ENCODE measurements at regions not wholly inside any gene's neighbourhood (a gene's known extent, or its start where the extent isn't known, plus 50 kb on each side); places are given as distances from the start of the nearest gene placed in this dataset.

GRCh38 chr10:105585753-105586152 lies 944.7 kb downstream of the SORCS3 start:
- TF ChIP-seq POLR2A (IDR thresholded peaks at IDR 0.05) (no peak), EP300 (IDR thresholded peaks at IDR 0.05) (no peak), POLR2AphosphoS5 (IDR thresholded peaks at IDR 0.05) (no peak)
- TF ChIP-seq, protein P1, sequence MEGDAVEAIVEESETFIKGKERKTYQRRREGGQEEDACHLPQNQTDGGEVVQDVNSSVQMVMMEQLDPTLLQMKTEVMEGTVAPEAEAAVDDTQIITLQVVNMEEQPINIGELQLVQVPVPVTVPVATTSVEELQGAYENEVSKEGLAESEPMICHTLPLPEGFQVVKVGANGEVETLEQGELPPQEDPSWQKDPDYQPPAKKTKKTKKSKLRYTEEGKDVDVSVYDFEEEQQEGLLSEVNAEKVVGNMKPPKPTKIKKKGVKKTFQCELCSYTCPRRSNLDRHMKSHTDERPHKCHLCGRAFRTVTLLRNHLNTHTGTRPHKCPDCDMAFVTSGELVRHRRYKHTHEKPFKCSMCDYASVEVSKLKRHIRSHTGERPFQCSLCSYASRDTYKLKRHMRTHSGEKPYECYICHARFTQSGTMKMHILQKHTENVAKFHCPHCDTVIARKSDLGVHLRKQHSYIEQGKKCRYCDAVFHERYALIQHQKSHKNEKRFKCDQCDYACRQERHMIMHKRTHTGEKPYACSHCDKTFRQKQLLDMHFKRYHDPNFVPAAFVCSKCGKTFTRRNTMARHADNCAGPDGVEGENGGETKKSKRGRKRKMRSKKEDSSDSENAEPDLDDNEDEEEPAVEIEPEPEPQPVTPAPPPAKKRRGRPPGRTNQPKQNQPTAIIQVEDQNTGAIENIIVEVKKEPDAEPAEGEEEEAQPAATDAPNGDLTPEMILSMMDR (IDR thresholded peaks at IDR 0.05), result no peak
